HepG2 (cell line): ENCODE measurements at regions not wholly inside any gene's neighbourhood (a gene's known extent, or its start where the extent isn't known, plus 50 kb on each side); places are given as distances from the start of the nearest gene placed in this dataset.

Experiments
- ATAC-seq: fragments of 200-7000 bp; cut with Tn5 transposase; 3 replicates; pipeline ENCODE4 v1.9.1; 2020; ENCODE audit warnings: mild to moderate bottlenecking, moderate library complexity
- BruUV-seq: library from RNA; stranded (reverse); fragments of 400-500 nt; replicated peaks from 2 replicates; lab custom pipeline; 2021; lab: Mats Ljungman, UMichigan
- CTCF ChIA-PET: fragments of 300-600 bp; formaldehyde crosslinking; extraction: SDS; loops from one replicate; lab custom pipeline; 2021; ENCODE audit warnings: low total read pairs, inconsistent platforms, low intra/inter-chr PET ratio; lab: Yijun Ruan, JAX
- POLR2A ChIA-PET: fragments of 350-600 bp; sonication (Branson Sonifier 250); formaldehyde crosslinking; loops from one replicate; lab custom pipeline; 2020; ENCODE audit warnings: antibody characterized with exemption, inconsistent platforms; lab: Yijun Ruan, JAX
- DNase-seq: peaks from one replicate; pipeline ENCODE4 v3.0.0-alpha.2; 2015; ENCODE audit warnings: low spot score
- FAIRE-seq: peaks from 3 replicates; lab custom pipeline; 2011; peaks lifted over from hg19 to GRCh38; lab: Jason Lieb, UNC
- H2AFZ ChIP-seq: one replicate; pipeline ENCODE4 v1.6.1; 2011; ENCODE audit warnings: low read length, inconsistent platforms
- H3K27ac ChIP-seq: fragments of 300-600 bp; 3 replicates; pipeline ENCODE4 v1.8.0; 2011; ENCODE audit warnings: mixed run types, mild to moderate bottlenecking, mixed read lengths, low read length, inconsistent platforms; ENCODE audit not compliant: insufficient read depth; ENCODE audit errors: extremely low read length
- H3K27me3 ChIP-seq, 2 experiments: fragments of 200-600 bp in 1 of 2; 2 replicates in 1 of 2; 3 replicates in 1 of 2; pipeline versions ENCODE4 v1.6.0 to v1.8.0; 2011; ENCODE audit warnings: low read length in 2 of 2, mild to moderate bottlenecking in 2 of 2, moderate library complexity in 2 of 2, inconsistent platforms in 1 of 2; ENCODE audit not compliant: insufficient read depth in 2 of 2, control insufficient read depth in 1 of 2
- H3K36me3 ChIP-seq, 2 experiments: fragments of 200-600 bp in 1 of 2; replicated peaks in 1 of 2; 2 replicates in 1 of 2; 3 replicates in 1 of 2; pipeline versions ENCODE4 v1.5.1 to v1.8.0; 2011; ENCODE audit warnings: low read length in 2 of 2, inconsistent platforms in 1 of 2; ENCODE audit not compliant: insufficient read depth in 2 of 2, control insufficient read depth in 1 of 2
- H3K4me1 ChIP-seq: 2 replicates; pipeline ENCODE4 v1.5.1; 2012; ENCODE audit warnings: low read length, inconsistent platforms; ENCODE audit not compliant: insufficient read depth
- H3K4me2 ChIP-seq: 2 replicates; pipeline ENCODE4 v1.6.0; 2011; ENCODE audit warnings: low read depth, low read length, inconsistent platforms
- H3K4me3 ChIP-seq, 3 experiments: fragments of 200-600 bp in 1 of 3; sonication (generic), shearing (Covaris generic) in 1 of 3; replicated peaks in 1 of 3; 2 replicates each; pipeline ENCODE4 v1.5.1; 2011 to 2016; ENCODE audit warnings: low read length in 3 of 3, inconsistent platforms in 2 of 3, low read depth in 2 of 3, mild to moderate bottlenecking in 2 of 3, control low read depth in 1 of 3, mixed read lengths in 1 of 3; ENCODE audit not compliant: insufficient read depth in 1 of 3
- H3K79me2 ChIP-seq: one replicate; pipeline ENCODE4 v1.6.1; 2011; ENCODE audit warnings: low read length, inconsistent platforms; ENCODE audit not compliant: insufficient read depth
- H3K9ac ChIP-seq: 2 replicates; pipeline ENCODE4 v1.6.0; 2011; ENCODE audit warnings: mild to moderate bottlenecking, low read depth, low read length, inconsistent platforms; ENCODE audit not compliant: insufficient read depth
- H3K9me3 ChIP-seq: 2 replicates; pipeline ENCODE4 v1.5.1; 2012; ENCODE audit warnings: mild to moderate bottlenecking, low read length
- H4K20me1 ChIP-seq: 2 replicates; pipeline ENCODE4 v1.6.0; 2011; ENCODE audit warnings: inconsistent platforms, mild to moderate bottlenecking, low read length, moderate library complexity; ENCODE audit not compliant: insufficient read depth
- NR1H2 ChIP-seq: sonication (generic); formaldehyde crosslinking; IDR thresholded peaks from 2 replicates; pipeline ENCODE4 v1.8.1; 2022; ENCODE audit warnings: low read depth, missing genetic modification reagents, borderline replicate concordance
- STAG1 ChIP-seq: sonication (generic); formaldehyde crosslinking; IDR thresholded peaks from 2 replicates; pipeline ENCODE4 v1.4.0; 2020; ENCODE audit warnings: missing genetic modification reagents
- ZNF562 ChIP-seq: sonication (generic); formaldehyde crosslinking; IDR thresholded peaks from 2 replicates; pipeline ENCODE4 v1.8.0; 2022; ENCODE audit warnings: missing genetic modification reagents, borderline replicate concordance
- ZNF660 ChIP-seq: sonication (generic); formaldehyde crosslinking; IDR thresholded peaks from 2 replicates; pipeline ENCODE4 v1.5.1; 2020; ENCODE audit warnings: mild to moderate bottlenecking, low read depth, missing genetic modification reagents, borderline replicate concordance
- ZNF780A ChIP-seq: sonication (generic); formaldehyde crosslinking; IDR thresholded peaks from 2 replicates; pipeline ENCODE4 v1.8.0; 2022; ENCODE audit warnings: mild to moderate bottlenecking, missing genetic modification reagents, moderate library complexity
- ZZZ3 ChIP-seq: sonication (generic); formaldehyde crosslinking; IDR thresholded peaks from 2 replicates; pipeline ENCODE4 v1.4.0; 2020; ENCODE audit warnings: missing genetic modification reagents, mild to moderate bottlenecking, borderline replicate concordance
- WGBS: methylation state at CpG from one replicate; pipeline ENCODE4 v1.1.6; 2017; ENCODE audit warnings: low lambda C conversion rate; 5-methylcytosine and 5-hydroxymethylcytosine counted together
- in situ Hi-C: cut with HindIII; loops from 2 replicates; pipeline ENCODE4 v1.10.0; 2017; ENCODE audit warnings: low pct_unique_long_range_greater_than_20kb; ENCODE audit not compliant: extremely low pct_ligation_motif_present
- intact Hi-C: fragments of 100-400 bp; cut with micrococcal nuclease; formaldehyde crosslinking; loops from one replicate; pipeline ENCODE4 v1.10.0; 2022; ENCODE audit not compliant: unreplicated experiment
- small RNA-seq, 3 experiments: library from RNA; depleted of rRNA; stranded (forward); fragments of <200 nt; gene quantifications; one replicate each; pipeline ENCODE3, GENCODE V24; 2012; ENCODE audit warnings: low read depth in 2 of 3, low replicate concordance in 1 of 3; ENCODE audit not compliant: insufficient read length in 3 of 3, insufficient read depth in 2 of 3
- TF ChIP-seq, protein P1 (sequence below): sonication (generic); formaldehyde crosslinking; IDR thresholded peaks from 2 replicates; pipeline ENCODE4 v1.8.0; 2022; ENCODE audit warnings: missing genetic modification reagents, mild to moderate bottlenecking, inconsistent platforms, borderline replicate concordance
- TF ChIP-seq, protein P2 (sequence below): sonication (generic); formaldehyde crosslinking; IDR thresholded peaks from 2 replicates; pipeline ENCODE4 v1.5.1; 2020; ENCODE audit warnings: missing genetic modification reagents, mild to moderate bottlenecking, borderline replicate concordance

DNA sequence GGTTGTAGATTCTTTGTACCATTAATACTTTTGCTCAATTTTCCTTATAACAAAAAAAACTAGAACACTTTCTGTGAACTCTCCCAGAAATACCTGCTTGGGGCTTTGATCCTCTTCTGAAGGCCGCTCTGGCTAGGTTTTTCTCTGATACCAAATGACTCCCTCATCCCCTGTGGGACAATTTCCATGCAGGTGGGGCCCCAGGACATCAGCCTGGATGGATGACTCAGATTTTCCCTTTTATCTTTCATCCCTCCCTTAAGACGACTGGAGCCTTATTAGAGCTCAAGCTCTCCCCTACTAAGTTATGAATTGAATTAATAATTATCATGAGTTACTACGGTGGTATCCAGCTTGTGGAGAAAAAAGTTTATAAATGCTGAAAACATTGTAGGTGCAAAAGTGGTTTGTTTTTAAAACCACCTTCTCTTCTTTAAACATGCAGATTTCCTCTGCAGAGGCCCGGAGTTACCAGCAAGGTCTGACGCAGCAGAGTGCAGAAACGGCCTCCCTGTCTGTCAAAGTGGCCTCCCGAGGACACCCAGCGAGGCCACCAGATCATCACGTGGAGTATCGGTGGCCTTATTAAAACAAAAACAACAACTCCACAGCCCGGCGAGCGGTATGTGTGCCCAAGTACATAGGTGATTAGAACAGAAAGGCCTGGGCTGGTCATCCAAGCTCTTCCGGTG is 50.8 kb upstream of the IRX4 start:
- no peak for FAIRE-seq
- peaks cover 8% of the 10 kb centered on the region; the same call in 1 of the 2 replicates for H3K9me3 ChIP-seq
- in situ Hi-C loops: no loop called here
- no TSS peak for BruUV-seq
- H3K36me3 ChIP-seq: no peaks in the 10 kb centered on the region
- no peaks in the 10 kb centered on the region for H4K20me1 ChIP-seq
- no peak overlapping the region for H2AFZ ChIP-seq
- POLR2A ChIA-PET: no interaction called here
- H3K27ac ChIP-seq: no peak overlapping the region
- no peak for TF ChIP-seq STAG1 (CRISPR knock-in tag)
- no peak for TF ChIP-seq ZNF660 (CRISPR knock-in tag)
- no peak for TF ChIP-seq ZZZ3
- TF ChIP-seq, protein P1, sequence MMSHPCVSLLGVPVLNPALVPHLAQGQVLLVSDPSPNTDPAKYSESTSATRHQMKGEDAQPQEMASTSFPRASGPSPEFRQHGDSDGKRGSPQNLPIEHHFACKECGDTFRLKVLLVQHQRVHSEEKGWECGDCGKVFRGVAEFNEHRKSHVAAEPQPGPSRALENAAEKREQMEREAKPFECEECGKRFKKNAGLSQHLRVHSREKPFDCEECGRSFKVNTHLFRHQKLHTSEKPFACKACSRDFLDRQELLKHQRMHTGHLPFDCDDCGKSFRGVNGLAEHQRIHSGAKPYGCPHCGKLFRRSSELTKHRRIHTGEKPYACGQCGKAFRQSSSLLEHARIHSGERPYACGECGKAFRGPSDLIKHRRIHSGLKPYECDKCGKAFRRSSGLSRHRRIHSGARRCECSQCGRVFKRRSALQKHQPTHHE (CRISPR knock-in tag): no peak
- no peak for TF ChIP-seq NR1H2 (CRISPR knock-in tag)
- TF ChIP-seq ZNF562: no peak
- TF ChIP-seq ZNF780A (CRISPR knock-in tag): no peak
- TF ChIP-seq, protein P2, sequence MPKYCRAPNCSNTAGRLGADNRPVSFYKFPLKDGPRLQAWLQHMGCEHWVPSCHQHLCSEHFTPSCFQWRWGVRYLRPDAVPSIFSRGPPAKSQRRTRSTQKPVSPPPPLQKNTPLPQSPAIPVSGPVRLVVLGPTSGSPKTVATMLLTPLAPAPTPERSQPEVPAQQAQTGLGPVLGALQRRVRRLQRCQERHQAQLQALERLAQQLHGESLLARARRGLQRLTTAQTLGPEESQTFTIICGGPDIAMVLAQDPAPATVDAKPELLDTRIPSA (CRISPR knock-in tag): no peak
- TF ChIP-seq, all 625 proteins: peak for 0
- Histone ChIP-seq H3K27me3 (peaks cover 4 to 50% of the 10 kb centered on the region in 2 experiments; a peak in 4 of 5 replicates), H3K4me3 (no peak overlapping the region), H3K79me2 (no peaks in the 10 kb centered on the region), H3K9ac (no peak overlapping the region), H3K4me1 (no peaks in the 10 kb centered on the region), H3K4me2 (no peak overlapping the region)
- DNase-seq (no peak), ATAC-seq (no peak)
- CTCF ChIA-PET: no interaction called here
- WGBS: 40% methylated on average over 13 of the region's 14 CpGs
- intact Hi-C loops: no loop called here

Small RNA genes lying in the stretch of these regions (small RNA-seq; reads per million reads assigned to genes)
- gene AC092266.1: 0 reads per million in 3 experiments
- 0 reads per million in 3 experiments for gene RF00019
